SH-SY5Y (cell line): ENCODE measurements at regions not wholly inside any gene's neighbourhood (a gene's known extent, or its start where the extent isn't known, plus 50 kb on each side); places are given as distances from the start of the nearest gene placed in this dataset.
A peak's percentile ranks its signal among the peaks of the same experiment; 100 is the strongest.

Experiments
- GATA2 ChIP-seq: IDR thresholded peaks from 2 replicates; pipeline ENCODE4 v1.6.1; 2011; ENCODE audit warnings: mild to moderate bottlenecking, low read depth, low read length
- GATA3 ChIP-seq: IDR thresholded peaks from 2 replicates; pipeline ENCODE4 v1.6.1; 2011; ENCODE audit warnings: low read depth, mild to moderate bottlenecking, low read length, moderate library complexity

DNA sequence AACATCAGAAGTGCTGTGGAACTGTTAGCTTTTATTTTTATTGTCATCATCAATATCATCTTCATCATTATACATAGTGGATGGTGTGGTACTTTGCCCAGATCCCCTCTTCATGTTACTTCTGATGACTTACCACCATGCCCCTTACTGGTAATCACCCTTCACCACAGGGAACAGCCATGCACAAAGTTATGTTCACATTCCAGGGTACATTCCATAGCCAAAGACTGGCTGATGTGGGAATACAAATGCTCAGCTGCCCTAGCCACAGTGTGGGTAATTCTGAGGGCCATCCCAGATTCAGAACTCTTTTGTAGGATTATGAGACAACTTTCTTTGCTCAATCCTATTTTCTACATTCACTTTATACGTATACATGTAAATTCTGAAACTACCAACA, 691.3 kb upstream of the CXADR start:
- no peak for TF ChIP-seq GATA2
- TF ChIP-seq GATA3 = no peak

DNA sequence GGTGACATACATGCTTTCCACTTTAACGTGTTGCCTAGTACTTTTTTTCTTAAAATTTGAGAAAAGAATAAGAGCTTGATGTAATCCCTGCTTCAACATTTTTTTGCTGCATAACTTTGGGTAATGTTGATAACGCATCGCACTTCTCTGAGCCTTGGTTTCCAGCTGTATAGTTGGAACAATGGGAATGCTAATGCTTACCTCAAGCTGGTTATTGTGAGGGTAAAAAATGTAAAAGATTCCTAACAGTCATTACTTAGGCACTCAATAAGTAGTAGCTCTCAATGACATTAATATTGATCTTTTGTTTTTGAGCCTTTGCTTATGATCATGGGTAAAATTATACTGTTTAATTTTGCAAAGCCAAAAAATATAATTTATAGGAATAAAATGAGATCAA, 683.3 kb upstream of the CXADR start:
- TF ChIP-seq GATA2 = no peak
- TF ChIP-seq GATA3 = no peak

DNA sequence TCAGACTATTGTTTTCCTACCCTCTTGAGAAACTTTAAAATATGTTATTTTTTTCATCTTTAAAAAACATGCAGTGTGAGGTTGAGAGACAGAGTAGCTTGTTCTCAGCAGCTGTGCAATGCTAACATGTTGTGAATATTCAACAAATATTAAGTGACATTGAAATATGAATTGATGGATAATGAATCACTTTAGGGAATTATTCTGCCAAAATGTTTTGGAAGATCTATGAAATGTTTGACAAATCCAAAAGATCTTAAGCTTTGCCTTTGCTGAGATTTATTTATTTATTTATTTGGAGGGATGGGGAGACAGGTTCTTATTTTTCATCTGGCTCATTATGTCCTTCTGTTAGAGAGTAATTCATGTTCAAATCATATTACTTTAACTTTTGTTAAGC, 680.1 kb upstream of the CXADR start:
- TF ChIP-seq GATA2 (no peak), GATA3 (no peak)

DNA sequence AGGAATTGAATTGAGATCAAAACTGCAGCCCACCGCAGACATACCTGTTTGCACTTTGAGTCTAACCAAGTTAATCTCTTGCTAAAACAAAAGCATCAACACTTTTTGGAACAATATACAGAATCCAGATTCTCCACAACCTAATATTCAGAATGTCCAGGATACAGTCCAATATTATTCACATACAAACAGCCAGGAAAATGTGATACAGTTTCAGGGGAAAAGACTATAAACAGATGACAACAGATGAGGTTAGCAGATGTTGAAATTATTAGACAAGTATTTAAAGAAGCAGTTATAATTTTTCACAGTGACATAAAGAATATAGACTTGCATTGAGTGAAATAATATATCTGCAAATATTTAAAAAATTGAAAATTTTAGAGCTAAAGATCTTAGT, 678.1 kb upstream of the CXADR start:
- TF ChIP-seq GATA3 (no peak), GATA2 (no peak)

DNA sequence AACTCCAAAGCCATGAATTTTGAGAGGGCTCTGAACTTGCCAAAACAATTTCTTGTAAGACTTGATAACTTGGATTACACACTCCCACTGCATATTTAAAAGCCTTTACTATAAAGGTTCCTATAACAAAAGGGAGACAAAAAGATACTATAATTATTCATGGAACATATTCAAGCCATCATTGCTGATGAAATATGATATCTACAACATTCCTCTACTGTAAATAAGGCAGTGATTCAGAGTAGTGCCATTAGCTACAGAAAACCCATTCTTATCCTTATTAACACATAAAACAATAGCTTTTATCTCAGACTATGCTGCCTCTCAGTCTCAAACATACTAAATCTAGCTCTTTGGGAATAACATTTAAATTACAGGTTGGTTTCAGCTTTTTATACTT, 675.5 kb upstream of the CXADR start:
- TF ChIP-seq GATA3 = no peak
- no peak for TF ChIP-seq GATA2

DNA sequence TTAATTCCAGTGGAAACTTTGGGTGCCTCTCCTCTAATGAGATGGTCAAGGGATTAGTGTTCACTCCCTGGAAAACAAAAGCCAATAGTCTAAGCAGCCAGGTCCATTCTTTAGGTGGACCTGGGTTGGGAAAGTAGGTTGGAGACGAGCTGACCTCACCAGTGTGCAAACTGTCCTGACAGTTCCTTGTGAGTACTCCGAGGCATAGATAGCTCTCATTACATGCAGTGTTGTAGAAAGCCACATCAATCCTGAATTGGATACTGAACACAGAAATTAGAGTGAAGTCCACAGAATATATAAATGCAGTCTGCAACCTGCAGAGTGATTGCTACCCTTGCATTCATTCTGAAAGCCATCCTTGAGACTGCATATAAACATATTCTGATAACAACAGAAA, 675.1 kb upstream of the CXADR start:
- TF ChIP-seq GATA2 = no peak
- no peak for TF ChIP-seq GATA3

DNA sequence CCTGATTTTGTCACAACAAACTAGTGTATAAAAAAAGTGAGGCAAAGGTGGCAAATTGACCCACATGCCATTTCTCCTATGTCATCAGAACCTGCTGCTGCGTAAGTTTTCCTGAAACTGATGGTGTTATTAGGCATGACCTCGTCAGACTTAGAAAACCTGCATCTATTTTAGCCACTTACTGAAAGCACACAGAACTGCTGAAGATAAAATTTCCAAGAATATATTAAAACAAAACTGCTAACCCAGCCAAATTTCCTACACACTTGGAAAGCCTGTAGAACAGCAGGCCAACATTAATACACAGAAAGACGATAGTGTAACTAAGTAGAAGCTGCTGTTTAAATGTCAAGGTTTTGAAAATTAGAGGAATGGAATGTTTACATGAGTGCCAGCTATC, 674.5 kb upstream of the CXADR start:
- no peak for TF ChIP-seq GATA3
- TF ChIP-seq GATA2 = no peak

DNA sequence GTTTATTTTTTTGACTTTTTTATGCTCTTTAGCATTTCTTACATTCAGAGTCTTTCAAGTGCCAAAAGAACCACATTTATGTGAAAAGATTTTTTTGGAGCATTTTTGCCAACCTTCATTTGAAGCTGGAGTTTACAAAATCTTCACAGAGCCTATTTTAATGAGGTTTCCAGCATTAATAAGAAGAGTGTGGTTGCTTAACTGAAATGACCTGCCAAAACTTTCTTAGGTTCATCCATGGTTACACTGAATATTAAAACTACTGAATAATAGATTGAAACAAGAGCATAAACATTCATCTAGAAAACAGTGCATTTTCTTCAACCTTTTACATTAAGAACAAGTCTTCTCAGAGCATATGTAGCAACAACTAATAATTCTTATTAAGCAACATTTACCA, 672.3 kb upstream of the CXADR start:
- no peak for TF ChIP-seq GATA2
- no peak for TF ChIP-seq GATA3

DNA sequence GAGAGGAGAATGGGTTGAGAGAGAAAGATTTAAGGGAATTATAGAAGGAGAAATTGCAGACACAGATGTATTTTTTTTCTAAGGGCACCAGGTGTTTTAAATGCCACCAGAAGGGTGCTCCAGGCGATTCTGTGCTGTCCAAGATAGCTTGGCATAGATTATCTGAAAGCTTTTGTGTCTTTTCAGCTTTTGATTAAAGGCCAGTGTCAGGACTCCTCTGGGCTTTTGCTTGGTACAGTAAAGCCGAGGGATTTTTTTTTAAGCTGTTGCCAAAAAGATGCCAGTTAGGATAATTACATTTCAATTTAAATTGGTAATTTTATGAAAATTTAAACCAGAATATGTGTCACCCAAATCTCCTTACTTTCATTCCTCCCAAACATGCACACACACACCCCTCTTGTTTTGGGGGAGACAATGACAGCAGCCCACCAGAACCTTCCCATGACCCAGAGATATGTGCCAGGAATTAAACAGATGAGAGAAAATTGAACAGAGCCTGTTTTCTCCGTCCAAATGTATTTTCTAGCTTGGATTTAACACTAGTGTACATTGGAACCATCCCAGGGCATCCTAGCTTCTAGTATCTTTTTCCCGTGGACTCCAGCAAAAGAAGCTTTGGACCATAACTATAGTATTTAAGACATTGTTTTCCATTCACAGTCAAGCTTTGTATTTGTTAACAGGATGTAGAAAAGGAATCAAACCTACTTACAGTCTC, 670.7 kb upstream of the CXADR start:
- peak; percentile 71 for TF ChIP-seq GATA2
- TF ChIP-seq GATA3 = no peak

DNA sequence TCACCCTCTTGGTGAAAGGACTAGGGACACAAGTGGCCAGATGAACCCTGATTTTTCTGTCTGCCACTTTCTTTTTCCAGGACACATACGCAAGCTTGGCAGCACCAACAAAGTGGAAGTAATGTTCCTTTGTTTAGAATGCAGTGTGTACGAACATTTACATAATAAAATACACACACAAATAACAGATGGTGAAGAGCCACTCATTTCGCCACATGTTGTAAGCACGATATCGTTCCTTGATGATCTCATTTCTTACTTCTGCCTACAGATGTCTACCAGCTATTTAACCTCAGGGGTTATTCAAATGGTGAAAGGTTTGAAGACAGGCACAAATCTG, 670.2 kb upstream of the CXADR start:
- TF ChIP-seq GATA2 = no peak
- no peak for TF ChIP-seq GATA3

DNA sequence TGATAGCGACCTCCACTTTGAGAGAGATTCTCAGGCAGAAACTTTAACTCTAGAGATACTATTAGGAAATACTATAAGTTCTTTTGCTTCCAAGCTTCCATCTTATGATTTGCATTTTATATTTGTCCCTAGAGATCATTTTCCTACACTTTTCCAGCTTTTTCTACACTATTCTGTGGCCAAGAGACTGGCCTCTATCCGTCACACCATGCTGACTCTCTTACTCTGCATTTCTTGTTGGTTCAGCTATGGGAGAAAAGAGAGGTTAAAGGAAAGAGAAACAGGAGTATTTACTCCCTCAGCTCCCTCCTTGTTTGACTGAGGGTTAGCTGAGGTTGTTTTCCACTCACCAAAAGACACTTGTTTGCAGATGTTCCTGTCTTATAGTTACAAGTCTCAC, 665.6 kb upstream of the CXADR start:
- no peak for TF ChIP-seq GATA3
- TF ChIP-seq GATA2 = no peak

DNA sequence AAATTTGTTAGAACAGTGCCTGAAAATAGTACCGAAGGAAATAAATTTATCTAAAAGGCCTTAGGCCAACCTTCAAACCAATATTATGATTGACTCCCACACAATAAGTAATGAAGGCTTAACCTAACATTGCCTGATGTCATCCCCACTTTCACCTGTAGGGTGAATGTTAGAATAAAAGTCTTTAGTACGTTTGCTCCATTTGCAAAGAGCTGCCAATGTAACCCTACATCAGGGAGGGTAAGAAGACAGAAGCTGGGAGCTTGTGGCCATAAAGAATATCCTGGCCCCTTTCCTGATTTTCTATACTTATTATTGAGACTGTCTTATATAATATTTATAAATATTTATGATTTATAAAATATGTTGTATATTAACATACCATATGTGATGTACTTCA, 661.8 kb upstream of the CXADR start:
- no peak for TF ChIP-seq GATA2
- TF ChIP-seq GATA3 = no peak

DNA sequence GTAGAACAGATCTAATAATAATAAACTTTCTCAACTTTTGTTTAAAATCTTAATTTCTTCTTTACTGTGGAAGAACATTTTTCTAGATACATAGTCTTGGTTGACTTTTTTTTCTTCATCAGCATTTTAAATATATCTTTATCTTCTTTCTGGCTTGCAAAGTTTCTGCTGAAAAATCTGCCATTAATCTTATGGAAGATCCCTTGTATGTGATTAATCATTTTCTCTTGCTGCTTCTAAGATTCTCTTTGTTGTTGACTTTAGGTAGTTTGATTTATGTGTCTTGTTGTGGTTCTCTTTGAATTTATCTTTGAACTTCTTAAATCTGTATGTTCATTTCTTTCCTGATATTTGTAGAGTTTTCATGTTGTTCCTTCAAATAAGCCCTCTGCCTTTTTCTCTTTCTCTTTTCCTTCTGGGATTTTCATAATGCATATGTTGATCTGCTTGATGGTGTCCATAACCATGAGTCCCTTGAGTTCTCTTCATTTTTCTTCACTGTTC, 657.6 kb upstream of the CXADR start:
- TF ChIP-seq GATA2 (no peak), GATA3 (no peak)

DNA sequence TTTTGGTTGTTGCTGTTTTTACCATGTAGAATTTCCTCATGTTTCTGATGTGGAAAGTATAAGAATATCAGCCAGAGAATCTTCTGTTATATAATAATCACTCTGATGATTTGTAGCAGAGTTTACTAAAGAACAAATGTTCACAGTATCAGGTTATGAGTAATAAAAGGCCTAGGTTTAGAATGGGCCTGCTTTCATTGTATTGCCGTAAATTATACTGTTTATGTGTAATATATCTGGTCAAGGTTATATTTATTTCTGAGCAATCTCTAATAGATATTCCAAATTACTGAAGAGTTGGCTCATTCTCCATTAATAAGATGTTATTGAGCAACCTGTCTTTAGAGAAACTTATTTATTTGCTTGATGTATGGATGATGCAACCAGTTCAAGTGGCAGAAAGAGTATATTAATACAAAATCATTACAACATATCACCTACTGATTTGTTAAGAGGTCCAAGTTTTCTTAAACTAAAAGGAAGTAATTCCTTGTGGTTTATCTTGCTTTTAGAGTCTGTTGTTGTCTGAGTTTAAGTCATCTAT, 649.4 kb upstream of the CXADR start:
- TF ChIP-seq GATA2 = no peak
- no peak for TF ChIP-seq GATA3

DNA sequence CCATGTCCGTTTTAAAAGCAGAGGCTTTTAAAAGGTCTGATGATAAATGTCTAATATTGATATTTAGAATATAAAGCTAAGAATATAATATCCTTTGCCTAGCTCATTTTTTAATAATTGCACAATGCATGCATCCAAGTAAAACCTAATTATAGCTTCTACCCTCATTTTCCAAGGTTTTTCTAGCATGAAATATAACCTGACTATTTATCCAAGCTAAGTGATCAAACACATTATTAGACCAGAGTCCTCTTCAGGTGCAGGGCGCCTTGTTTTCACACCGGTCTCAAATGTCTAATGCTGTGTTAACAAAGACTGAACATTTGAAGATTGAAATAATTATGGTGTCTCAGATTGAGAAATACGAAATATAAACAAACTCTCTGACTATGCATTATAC, 648.9 kb upstream of the CXADR start:
- no peak for TF ChIP-seq GATA2
- no peak for TF ChIP-seq GATA3
